ENCODE measurements at regions not wholly inside any gene's neighbourhood (a gene's known extent, or its start where the extent isn't known, plus 50 kb on each side); places are given as distances from the start of the nearest gene placed in this dataset.

- TF ChIP-seq POLR2A (IDR thresholded peaks at IDR 0.05): no peak
- TF ChIP-seq, protein P1, sequence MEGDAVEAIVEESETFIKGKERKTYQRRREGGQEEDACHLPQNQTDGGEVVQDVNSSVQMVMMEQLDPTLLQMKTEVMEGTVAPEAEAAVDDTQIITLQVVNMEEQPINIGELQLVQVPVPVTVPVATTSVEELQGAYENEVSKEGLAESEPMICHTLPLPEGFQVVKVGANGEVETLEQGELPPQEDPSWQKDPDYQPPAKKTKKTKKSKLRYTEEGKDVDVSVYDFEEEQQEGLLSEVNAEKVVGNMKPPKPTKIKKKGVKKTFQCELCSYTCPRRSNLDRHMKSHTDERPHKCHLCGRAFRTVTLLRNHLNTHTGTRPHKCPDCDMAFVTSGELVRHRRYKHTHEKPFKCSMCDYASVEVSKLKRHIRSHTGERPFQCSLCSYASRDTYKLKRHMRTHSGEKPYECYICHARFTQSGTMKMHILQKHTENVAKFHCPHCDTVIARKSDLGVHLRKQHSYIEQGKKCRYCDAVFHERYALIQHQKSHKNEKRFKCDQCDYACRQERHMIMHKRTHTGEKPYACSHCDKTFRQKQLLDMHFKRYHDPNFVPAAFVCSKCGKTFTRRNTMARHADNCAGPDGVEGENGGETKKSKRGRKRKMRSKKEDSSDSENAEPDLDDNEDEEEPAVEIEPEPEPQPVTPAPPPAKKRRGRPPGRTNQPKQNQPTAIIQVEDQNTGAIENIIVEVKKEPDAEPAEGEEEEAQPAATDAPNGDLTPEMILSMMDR (IDR thresholded peaks at IDR 0.05 in 8 of 11, conservative IDR thresholded peaks at IDR 0.05 in 3 of 11): no peak
These were observed 108.8 kb downstream of the FAM217A start for GRCh38 chr6:3970097-3970496.
